ENCODE measurements at regions not wholly inside any gene's neighbourhood (a gene's known extent, or its start where the extent isn't known, plus 50 kb on each side); places are given as distances from the start of the nearest gene placed in this dataset.

- ATAC-seq: no peak
- DNase-seq: no peak
- intact Hi-C loops (cut with DNase I): no loop called here
- Histone ChIP-seq H3K9me3 (no peaks in the 10 kb centered on the region), H3K36me3 (ENCODE audit: insufficient read depth in 1 of 2, low read depth in 1 of 2) (no peaks in the 10 kb centered on the region), H3K27me3 (ENCODE audit: insufficient read depth in 3 of 3, low read length in 2 of 3) (no peaks in the 10 kb centered on the region), H3K27ac (no peak overlapping the region), H3K4me3 (no peak overlapping the region), H3K4me1 (no peaks in the 10 kb centered on the region)
- no peak for TF ChIP-seq CTCF (IDR thresholded peaks at IDR 0.05)
- WGBS, 3 donors: 80 to 90% (median 87%) methylated on average over 1 of the region's 1 CpG
Observed at GRCh38 chr2:129181433-129181832, 798.0 kb upstream of the RAB6C start.

GRCh38 chr2:129181963-129182362 lies 797.5 kb upstream of the RAB6C start:
- ATAC-seq (no peak), DNase-seq (no peak)
- intact Hi-C loops (cut with DNase I): no loop called here
- Histone ChIP-seq H3K4me3 (no peak overlapping the region), H3K27ac (no peak overlapping the region), H3K9me3 (no peaks in the 10 kb centered on the region), H3K36me3 (ENCODE audit: insufficient read depth in 1 of 2, low read depth in 1 of 2) (no peaks in the 10 kb centered on the region), H3K4me1 (no peaks in the 10 kb centered on the region), H3K27me3 (ENCODE audit: insufficient read depth in 3 of 3, low read length in 2 of 3) (no peaks in the 10 kb centered on the region)
- no peak for TF ChIP-seq CTCF (IDR thresholded peaks at IDR 0.05)
- WGBS, 3 donors: 83 to 87% (median 87%) methylated on average over 4 of the region's 4 CpGs

- ATAC-seq (no peak), DNase-seq (no peak)
- Histone ChIP-seq H3K27ac (no peak overlapping the region), H3K4me1 (no peaks in the 10 kb centered on the region), H3K36me3 (ENCODE audit: insufficient read depth in 1 of 2, low read depth in 1 of 2) (no peaks in the 10 kb centered on the region), H3K4me3 (no peak overlapping the region), H3K9me3 (no peaks in the 10 kb centered on the region), H3K27me3 (ENCODE audit: insufficient read depth in 3 of 3, low read length in 2 of 3) (no peaks in the 10 kb centered on the region)
- intact Hi-C loops (cut with DNase I): no loop called here
- WGBS, 3 donors: 79 to 84% (median 82%) methylated on average over 3 of the region's 3 CpGs
- TF ChIP-seq CTCF (IDR thresholded peaks at IDR 0.05): no peak
Observed at GRCh38 chr2:129187343-129187742, 792.1 kb upstream of the RAB6C start.

- no peak for TF ChIP-seq CTCF (IDR thresholded peaks at IDR 0.05)
- WGBS, 3 donors: 89 to 92% (median 89%) methylated on average over 9 of the region's 9 CpGs
- DNase-seq: no peak
Observed at GRCh38 chr2:129188451-129188850, 791.0 kb upstream of the RAB6C start.

GRCh38 chr2:129189617-129190319 lies 789.7 kb upstream of the RAB6C start:
- WGBS, 3 donors: 79 to 84% (median 81%) methylated on average over 10 of the region's 10 CpGs
- H3K36me3 ChIP-seq (ENCODE audit: insufficient read depth in 1 of 2, low read depth in 1 of 2): no peaks in the 10 kb centered on the region
- no peak for DNase-seq

More at GRCh38 chr2:129188451-129188850, 791.0 kb upstream of the RAB6C start:
- H3K27me3 ChIP-seq (ENCODE audit: insufficient read depth in 3 of 3, low read length in 2 of 3): no peaks in the 10 kb centered on the region
- H3K27ac ChIP-seq: no peak overlapping the region
- H3K9me3 ChIP-seq: no peaks in the 10 kb centered on the region
- no peak overlapping the region for H3K4me3 ChIP-seq
- intact Hi-C loops (cut with DNase I): no loop called here
- ATAC-seq: no peak
- no peaks in the 10 kb centered on the region for H3K4me1 ChIP-seq
- no peaks in the 10 kb centered on the region for H3K36me3 ChIP-seq (ENCODE audit: insufficient read depth in 1 of 2, low read depth in 1 of 2)

More at GRCh38 chr2:129189617-129190319, 789.7 kb upstream of the RAB6C start:
- intact Hi-C loops (cut with DNase I): loop anchor here in 1 of 2 donors (5.0 kb wide), 1 partner anchor 208 kb away; no protein-coding TSS in a partner anchor
- Histone ChIP-seq H3K27ac (no peak overlapping the region), H3K9me3 (no peaks in the 10 kb centered on the region), H3K4me1 (no peaks in the 10 kb centered on the region), H3K27me3 (ENCODE audit: insufficient read depth in 3 of 3, low read length in 2 of 3) (no peaks in the 10 kb centered on the region), H3K4me3 (no peak overlapping the region)
- no peak for TF ChIP-seq CTCF (IDR thresholded peaks at IDR 0.05)
- no peak for ATAC-seq

All from psoas muscle (tissue), 7 donors.